A549 (cell line): ENCODE measurements at regions not wholly inside any gene's neighbourhood (a gene's known extent, or its start where the extent isn't known, plus 50 kb on each side); places are given as distances from the start of the nearest gene placed in this dataset.

Experiments
- ATAC-seq, 2 experiments: fragments of 200-7000 bp in 1 of 2; fragments of >200 bp in 1 of 2; cut with Nextera tagmentation in 1 of 2; cut with Tn5 transposase in 1 of 2; 3 replicates each; pipeline versions ENCODE4 v1.8.0 to v1.9.1; 2018 to 2020; ENCODE audit warnings: mild to moderate bottlenecking in 1 of 2, moderate library complexity in 1 of 2
- CTCF ChIA-PET: fragments of 300-600 bp; sonication (Branson Sonifier 250); formaldehyde crosslinking; extraction: SDS; loops from one replicate; lab custom pipeline; 2021; ENCODE audit warnings: antibody characterized with exemption, inconsistent platforms; lab: Yijun Ruan, JAX
- POLR2A ChIA-PET: fragments of 350-600 bp; formaldehyde crosslinking; extraction: SDS; loops from one replicate; lab custom pipeline; 2021; ENCODE audit warnings: antibody characterized with exemption, inconsistent platforms; lab: Yijun Ruan, JAX
- DNase-seq, 2 experiments: peaks; one replicate each; pipeline versions ENCODE4 v3.0.0 to v3.0.0-alpha.2; 2011 to 2016; ENCODE audit warnings: low read depth in 1 of 2, low spot score in 1 of 2
- FAIRE-seq: peaks from 2 replicates; lab custom pipeline; 2011; peaks lifted over from hg19 to GRCh38; lab: Jason Lieb, UNC
- H3K27ac ChIP-seq, 2 experiments: fragments of >200 bp; sonication (Bioruptor Twin); formaldehyde crosslinking; 3 replicates each; pipeline ENCODE4 v1.5.1; 2016 to 2017
- H3K4me1 ChIP-seq: fragments of >200 bp; sonication (Bioruptor Twin); formaldehyde crosslinking; 3 replicates; pipeline ENCODE4 v1.6.1; 2016
- H3K4me2 ChIP-seq: fragments of >200 bp; sonication (Bioruptor Twin); formaldehyde crosslinking; 3 replicates; pipeline ENCODE4 v1.6.1; 2016
- H3K4me3 ChIP-seq: fragments of >200 bp; sonication (Bioruptor Twin); formaldehyde crosslinking; 3 replicates; pipeline ENCODE4 v1.5.1; 2016
- H3K9me3 ChIP-seq: fragments of >200 bp; sonication (Bioruptor Twin); formaldehyde crosslinking; 3 replicates; pipeline ENCODE4 v1.6.1; 2016
- CHD2 ChIP-seq: fragments of 150-350 bp; IDR thresholded peaks from 2 replicates; pipeline ENCODE4 v1.6.1; 2014; ENCODE audit warnings: low read length; ENCODE audit not compliant: partially characterized antibody
- EHMT2 ChIP-seq: fragments of 200-600 bp; sonication (generic); IDR thresholded peaks from 2 replicates; pipeline ENCODE4 v1.6.1; 2016; ENCODE audit warnings: antibody characterized with exemption, low read depth, mild to moderate bottlenecking, moderate library complexity
- ELK1 ChIP-seq: fragments of 150-350 bp; IDR thresholded peaks from 2 replicates; pipeline ENCODE4 v1.6.1; 2014; ENCODE audit warnings: low read depth, mild to moderate bottlenecking, low read length
- FOSB ChIP-seq: fragments of 250-450 bp; sonication (Bioruptor Pico); IDR thresholded peaks from 2 replicates; pipeline ENCODE4 v1.5.0; 2020; ENCODE audit warnings: mild to moderate bottlenecking, moderate library complexity
- FOSL2 ChIP-seq, 2 experiments: fragments of 450-650 bp in 1 of 2; fragments of >200 bp in 1 of 2; sonication (Bioruptor Twin) in 1 of 2; formaldehyde crosslinking; IDR thresholded peaks; 2 replicates each; pipeline versions ENCODE4 v1.5.0 to v1.6.1; 2016 to 2020; ENCODE audit warnings: mild to moderate bottlenecking in 1 of 2, moderate library complexity in 1 of 2
- HDAC2 ChIP-seq: fragments of 200-600 bp; sonication (generic); IDR thresholded peaks from 2 replicates; pipeline ENCODE4 v1.6.1; 2016
- HEYL ChIP-seq: fragments of 250-450 bp; sonication (Bioruptor Pico); IDR thresholded peaks from 2 replicates; pipeline ENCODE4 v1.8.0; 2021; ENCODE audit warnings: mild to moderate bottlenecking, moderate library complexity
- HOXB5 ChIP-seq: fragments of 250-450 bp; sonication (Bioruptor Pico); IDR thresholded peaks from 2 replicates; pipeline ENCODE4 v1.5.0; 2020; ENCODE audit warnings: mild to moderate bottlenecking, moderate library complexity
- JUN ChIP-seq, 2 experiments: fragments of >200 bp; sonication (Bioruptor Twin); formaldehyde crosslinking; IDR thresholded peaks; 2 replicates in 1 of 2; 3 replicates in 1 of 2; pipeline ENCODE4 v1.6.1; 2016 to 2017
- MAFK ChIP-seq: fragments of 450-650 bp; IDR thresholded peaks from 2 replicates; pipeline ENCODE4 v1.6.1; 2014; ENCODE audit not compliant: partially characterized antibody
- MAX ChIP-seq: IDR thresholded peaks from 2 replicates; pipeline ENCODE4 v1.6.1; 2012
- MAZ ChIP-seq: fragments of 150-350 bp; IDR thresholded peaks from 2 replicates; pipeline ENCODE4 v1.6.1; 2014; ENCODE audit warnings: antibody characterized with exemption, low read depth, low read length, borderline replicate concordance
- NPAS2 ChIP-seq: fragments of 250-450 bp; sonication (Bioruptor Pico); IDR thresholded peaks from 2 replicates; pipeline ENCODE4 v1.8.0; 2022; ENCODE audit warnings: mild to moderate bottlenecking, moderate library complexity, borderline replicate concordance
- PHF8 ChIP-seq: fragments of 200-600 bp; sonication (generic); IDR thresholded peaks from 2 replicates; pipeline ENCODE4 v1.6.1; 2016; ENCODE audit warnings: low read depth, mild to moderate bottlenecking, antibody characterized with exemption, moderate library complexity, borderline replicate concordance
- POLR2AphosphoS2 ChIP-seq: conservative IDR thresholded peaks from 2 replicates; pipeline ENCODE4 v1.6.1; 2012; ENCODE audit warnings: low read length, improper control_type of control experiment, inconsistent platforms
- RAD21 ChIP-seq, 2 experiments: fragments of >200 bp in 1 of 2; sonication (Bioruptor Twin) in 1 of 2; formaldehyde crosslinking in 1 of 2; IDR thresholded peaks in 1 of 2; conservative IDR thresholded peaks in 1 of 2; 2 replicates in 1 of 2; 3 replicates in 1 of 2; pipeline ENCODE4 v1.6.1; 2012 to 2018; ENCODE audit warnings: inconsistent platforms in 1 of 2
- RCOR1 ChIP-seq: fragments of 150-350 bp; IDR thresholded peaks from 2 replicates; pipeline ENCODE4 v1.6.1; 2014; ENCODE audit warnings: antibody characterized with exemption, low read length, low read depth
- SREBF2 ChIP-seq: fragments of 450-650 bp; IDR thresholded peaks from 2 replicates; pipeline ENCODE4 v1.6.1; 2014; ENCODE audit warnings: mild to moderate bottlenecking, moderate library complexity
- TP53 ChIP-seq: fragments of 250-450 bp; sonication (Bioruptor Pico); IDR thresholded peaks from 2 replicates; pipeline ENCODE4 v1.5.0; 2021; ENCODE audit warnings: mild to moderate bottlenecking, moderate library complexity
- ZSCAN20 ChIP-seq: fragments of 250-450 bp; sonication (Bioruptor Pico); IDR thresholded peaks from 2 replicates; pipeline ENCODE4 v1.8.0; 2022; ENCODE audit warnings: mild to moderate bottlenecking, moderate library complexity
- whole genome bisulfite sequencing: methylation state at CpG from one replicate; pipeline ENCODE4 v1.1.6; 2017; ENCODE audit errors: missing lambda C conversion rate; 5-methylcytosine and 5-hydroxymethylcytosine counted together
- TF ChIP-seq, protein P1 (sequence below): fragments of >200 bp; sonication (Bioruptor Twin); formaldehyde crosslinking; IDR thresholded peaks from 2 replicates; pipeline ENCODE4 v1.6.1; 2016
- TF ChIP-seq, protein P2 (sequence below): fragments of 250-450 bp; sonication (Bioruptor Pico); IDR thresholded peaks from 2 replicates; pipeline ENCODE4 v1.5.0; 2020; ENCODE audit warnings: low read depth, mild to moderate bottlenecking, moderate library complexity
- TF ChIP-seq, protein P3 (sequence below): fragments of >200 bp; sonication (Bioruptor Twin); formaldehyde crosslinking; IDR thresholded peaks from 3 replicates; pipeline ENCODE4 v1.5.1; 2016

GRCh38 chr15:93217343-93217742 is 128.3 kb upstream of the RGMA start (continued):
- TF ChIP-seq FOSL2 (IDR thresholded peaks at IDR 0.05) (no peak), FOSL2 (CRISPR knock-in tag; IDR thresholded peaks at IDR 0.05) (no peak)

DNA sequence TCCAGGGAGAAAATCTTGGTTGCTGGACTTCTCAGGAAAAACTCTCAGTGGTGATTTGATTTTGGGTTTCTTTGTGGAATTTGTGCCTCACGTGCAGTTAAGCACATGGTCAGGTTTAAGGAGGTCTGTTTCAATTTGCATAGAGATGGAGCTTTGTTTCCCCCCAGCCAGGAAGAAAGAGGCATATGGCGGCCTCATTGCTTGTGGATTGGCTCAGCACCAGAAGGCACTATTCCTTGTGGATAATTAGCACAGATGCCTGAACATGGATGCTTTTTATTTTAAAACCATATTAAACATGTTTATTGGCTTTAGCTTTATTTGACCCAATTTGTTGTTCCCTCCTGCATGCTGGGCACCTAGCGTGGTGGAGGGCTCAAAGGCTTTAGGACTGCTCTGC is 125.1 kb upstream of the RGMA start:
- no peak overlapping the region for H3K27ac ChIP-seq
- POLR2A ChIA-PET = no interaction called here
- no peak for ATAC-seq
- TF ChIP-seq, protein P1, sequence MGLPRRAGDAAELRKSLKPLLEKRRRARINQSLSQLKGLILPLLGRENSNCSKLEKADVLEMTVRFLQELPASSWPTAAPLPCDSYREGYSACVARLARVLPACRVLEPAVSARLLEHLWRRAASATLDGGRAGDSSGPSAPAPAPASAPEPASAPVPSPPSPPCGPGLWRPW = no peak
- no peak for TF ChIP-seq RAD21 (conservative IDR thresholded peaks at IDR 0.05 in 1 of 2, IDR thresholded peaks at IDR 0.05 in 1 of 2)
- no peak for TF ChIP-seq PHF8
- no peak for TF ChIP-seq HDAC2
- TF ChIP-seq FOSB (CRISPR knock-in tag) = no peak
- no peak for TF ChIP-seq ELK1
- TF ChIP-seq, protein P2, sequence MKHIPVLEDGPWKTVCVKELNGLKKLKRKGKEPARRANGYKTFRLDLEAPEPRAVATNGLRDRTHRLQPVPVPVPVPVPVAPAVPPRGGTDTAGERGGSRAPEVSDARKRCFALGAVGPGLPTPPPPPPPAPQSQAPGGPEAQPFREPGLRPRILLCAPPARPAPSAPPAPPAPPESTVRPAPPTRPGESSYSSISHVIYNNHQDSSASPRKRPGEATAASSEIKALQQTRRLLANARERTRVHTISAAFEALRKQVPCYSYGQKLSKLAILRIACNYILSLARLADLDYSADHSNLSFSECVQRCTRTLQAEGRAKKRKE (CRISPR knock-in tag) = no peak
- no peak for TF ChIP-seq MAZ
- TF ChIP-seq HEYL (CRISPR knock-in tag) = no peak
- TF ChIP-seq EHMT2 = no peak
- no peak for TF ChIP-seq ZSCAN20 (CRISPR knock-in tag)
- TF ChIP-seq SREBF2 = no peak
- TF ChIP-seq, all 56 proteins: peak for 0
- no peak for DNase-seq
- Histone ChIP-seq H3K4me2 (no peak overlapping the region), H3K4me1 (no peaks in the 10 kb centered on the region), H3K9me3 (no peaks in the 10 kb centered on the region), H3K4me3 (no peak overlapping the region)
- CTCF ChIA-PET = interaction anchor here (0.8 kb wide), 1 partner anchor 34 kb away, joined by 3 read pairs; no protein-coding TSS in a partner anchor
- 22% methylated on average over 3 of the region's 3 CpGs for WGBS
- no peak for FAIRE-seq

- no peak for FAIRE-seq
- CTCF ChIA-PET = interaction anchor here (0.8 kb wide), 1 partner anchor 33 kb away, joined by 3 read pairs; no protein-coding TSS in a partner anchor
- Histone ChIP-seq H3K4me3 (no peak overlapping the region), H3K4me1 (no peaks in the 10 kb centered on the region), H3K9me3 (no peaks in the 10 kb centered on the region), H3K4me2 (no peak overlapping the region), H3K27ac (no peak overlapping the region)
- ATAC-seq = no peak
- TF ChIP-seq FOSL2 (IDR thresholded peaks at IDR 0.05) = no peak
- no peak for TF ChIP-seq FOSL2 (CRISPR knock-in tag; IDR thresholded peaks at IDR 0.05)
- TF ChIP-seq NPAS2 (CRISPR knock-in tag) = no peak
- no peak for TF ChIP-seq RCOR1
- no peak for TF ChIP-seq POLR2AphosphoS2
- no peak for TF ChIP-seq JUN (IDR thresholded peaks at IDR 0.05)
- no peak for TF ChIP-seq RAD21 (conservative IDR thresholded peaks at IDR 0.05 in 1 of 2, IDR thresholded peaks at IDR 0.05 in 1 of 2)
- TF ChIP-seq HOXB5 (CRISPR knock-in tag) = no peak
- TF ChIP-seq MAX = no peak
- TF ChIP-seq CHD2 = no peak
- POLR2A ChIA-PET = no interaction called here
- WGBS = 42% methylated on average over 5 of the region's 5 CpGs
- no peak for DNase-seq
Measured at GRCh38 chr15:93213281-93213680, 124.3 kb upstream of the RGMA start.

DNA sequence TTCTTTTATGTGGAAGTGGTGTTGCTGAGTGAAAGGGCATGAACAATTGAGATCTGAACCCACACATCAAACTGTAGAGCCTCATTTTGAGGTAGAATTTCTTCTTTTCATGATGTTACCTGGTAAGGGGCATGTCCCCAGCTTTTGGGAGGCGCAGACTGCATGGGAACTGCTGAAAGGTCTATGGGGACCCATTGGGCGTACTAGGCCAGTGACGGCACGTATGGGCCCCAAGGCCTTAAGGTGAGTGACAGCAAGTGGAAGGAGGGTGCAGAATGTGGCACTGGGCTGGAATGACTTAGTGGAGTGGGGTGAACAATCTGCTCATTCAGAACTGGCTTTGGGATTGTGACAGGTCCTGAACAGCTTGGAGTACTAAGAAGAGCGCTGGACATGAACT is 123.6 kb upstream of the RGMA start:
- H3K4me3 ChIP-seq = no peak overlapping the region
- no peak overlapping the region for H3K27ac ChIP-seq
- no peak for DNase-seq
- no peak overlapping the region for H3K4me2 ChIP-seq
- TF ChIP-seq MAFK (no peak), MAX (no peak), ELK1 (no peak), SREBF2 (no peak), TP53 (CRISPR knock-in tag) (no peak)
- TF ChIP-seq, protein P3, sequence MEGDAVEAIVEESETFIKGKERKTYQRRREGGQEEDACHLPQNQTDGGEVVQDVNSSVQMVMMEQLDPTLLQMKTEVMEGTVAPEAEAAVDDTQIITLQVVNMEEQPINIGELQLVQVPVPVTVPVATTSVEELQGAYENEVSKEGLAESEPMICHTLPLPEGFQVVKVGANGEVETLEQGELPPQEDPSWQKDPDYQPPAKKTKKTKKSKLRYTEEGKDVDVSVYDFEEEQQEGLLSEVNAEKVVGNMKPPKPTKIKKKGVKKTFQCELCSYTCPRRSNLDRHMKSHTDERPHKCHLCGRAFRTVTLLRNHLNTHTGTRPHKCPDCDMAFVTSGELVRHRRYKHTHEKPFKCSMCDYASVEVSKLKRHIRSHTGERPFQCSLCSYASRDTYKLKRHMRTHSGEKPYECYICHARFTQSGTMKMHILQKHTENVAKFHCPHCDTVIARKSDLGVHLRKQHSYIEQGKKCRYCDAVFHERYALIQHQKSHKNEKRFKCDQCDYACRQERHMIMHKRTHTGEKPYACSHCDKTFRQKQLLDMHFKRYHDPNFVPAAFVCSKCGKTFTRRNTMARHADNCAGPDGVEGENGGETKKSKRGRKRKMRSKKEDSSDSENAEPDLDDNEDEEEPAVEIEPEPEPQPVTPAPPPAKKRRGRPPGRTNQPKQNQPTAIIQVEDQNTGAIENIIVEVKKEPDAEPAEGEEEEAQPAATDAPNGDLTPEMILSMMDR = no peak
- no peaks in the 10 kb centered on the region for H3K9me3 ChIP-seq
- ChIA-PET POLR2A (no interaction called here), CTCF (no interaction called here)
- FAIRE-seq = no peak
- 23% methylated on average over 5 of the region's 5 CpGs for WGBS
- H3K4me1 ChIP-seq = no peaks in the 10 kb centered on the region
- no peak for ATAC-seq
